G401 (cell line): ENCODE measurements at regions not wholly inside any gene's neighbourhood (a gene's known extent, or its start where the extent isn't known, plus 50 kb on each side); places are given as distances from the start of the nearest gene placed in this dataset.

Experiments
- DNase-seq: peaks from one replicate; pipeline ENCODE4 v3.0.0-alpha.2; 2015; ENCODE audit warnings: low spot score
- in situ Hi-C: cut with HindIII; loops from 2 replicates; pipeline ENCODE4 v1.10.0; 2016; ENCODE audit warnings: low sequenced_read_pairs, mixed read lengths

DNA sequence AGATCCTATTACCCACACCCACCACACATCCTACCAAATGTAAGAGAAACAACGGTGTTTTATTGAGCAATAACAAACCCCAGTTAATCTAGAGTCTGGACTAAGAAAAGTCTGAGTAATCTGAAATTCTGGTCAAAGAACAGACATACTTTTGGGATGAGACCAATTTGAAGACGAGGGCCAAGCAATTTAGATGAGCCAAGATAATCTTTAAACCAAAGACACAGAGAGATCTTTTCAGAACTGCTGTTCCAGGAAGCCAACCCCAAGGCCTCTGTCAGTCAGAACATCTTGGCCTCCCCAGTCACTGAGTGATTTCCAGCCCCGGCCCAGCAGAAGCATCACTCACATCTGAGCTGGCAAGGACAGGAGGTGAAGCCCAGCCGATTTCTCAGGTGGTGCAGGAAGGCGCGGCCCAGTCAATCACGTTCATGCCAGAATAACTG, 118.5 kb upstream of the SYNDIG1 start:
- DNase-seq, result no peak
- in situ Hi-C loops, result no loop called here

- in situ Hi-C loops, result no loop called here
- no peak for DNase-seq
Measured at GRCh38 chr20:24341781-24342180, 127.6 kb upstream of the SYNDIG1 start.

GRCh38 chr20:24340933-24341332, 128.5 kb upstream of the SYNDIG1 start:
- in situ Hi-C loops, result no loop called here
- DNase-seq, result no peak

- DNase-seq, result no peak
- in situ Hi-C loops, result no loop called here
Measured at GRCh38 chr20:24339210-24339641, 130.2 kb upstream of the SYNDIG1 start.

- in situ Hi-C loops, result no loop called here
- no peak for DNase-seq
Measured at GRCh38 chr20:24337551-24337950, 131.9 kb upstream of the SYNDIG1 start.

- in situ Hi-C loops, result no loop called here
- DNase-seq, result no peak
Measured at GRCh38 chr20:24337069-24337468, 132.4 kb upstream of the SYNDIG1 start.

GRCh38 chr20:24334830-24335229, 134.6 kb upstream of the SYNDIG1 start:
- in situ Hi-C loops, result no loop called here
- no peak for DNase-seq

GRCh38 chr20:24332956-24333355, 136.5 kb upstream of the SYNDIG1 start:
- no peak for DNase-seq
- in situ Hi-C loops, result no loop called here

DNA sequence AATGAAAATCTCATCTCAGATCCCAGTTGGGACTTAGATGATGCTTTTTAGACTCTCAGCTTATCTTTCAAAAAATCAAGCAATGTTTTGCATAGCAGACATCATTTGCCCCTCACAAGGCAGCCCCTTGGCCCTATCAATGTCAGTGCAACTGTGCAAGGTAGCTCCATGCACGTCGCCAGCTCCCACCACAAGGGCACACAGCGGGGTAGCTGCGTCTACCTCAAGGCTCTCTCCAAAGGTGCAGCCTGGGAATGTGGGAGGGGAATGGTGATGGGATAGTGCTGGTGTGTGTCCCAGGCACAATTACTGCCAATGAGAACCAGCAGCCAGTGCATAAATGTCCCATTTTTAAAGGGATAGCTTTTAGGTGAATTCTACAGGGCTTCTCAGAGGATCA, 137.5 kb upstream of the SYNDIG1 start:
- DNase-seq, result no peak
- in situ Hi-C loops, result no loop called here

DNA sequence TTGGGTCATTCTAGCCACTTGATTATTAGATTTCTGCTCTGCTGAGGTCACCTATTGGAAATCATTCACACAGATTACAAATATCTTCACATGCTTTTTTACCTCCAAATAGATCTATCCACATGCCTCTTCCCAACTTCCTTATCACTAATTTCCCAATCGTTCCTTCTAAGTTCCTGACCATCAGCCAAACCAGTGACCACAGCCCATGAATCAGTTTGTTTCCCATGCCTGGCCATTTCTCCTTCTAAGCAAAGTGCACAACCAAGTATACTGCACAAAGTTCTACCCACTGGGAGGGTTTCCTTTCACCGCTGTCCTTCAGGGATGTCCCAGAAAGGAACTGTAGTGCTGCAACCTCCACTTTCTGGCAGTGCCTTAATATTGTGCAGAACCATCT, 140.5 kb upstream of the SYNDIG1 start:
- DNase-seq, result no peak
- in situ Hi-C loops, result no loop called here

DNA sequence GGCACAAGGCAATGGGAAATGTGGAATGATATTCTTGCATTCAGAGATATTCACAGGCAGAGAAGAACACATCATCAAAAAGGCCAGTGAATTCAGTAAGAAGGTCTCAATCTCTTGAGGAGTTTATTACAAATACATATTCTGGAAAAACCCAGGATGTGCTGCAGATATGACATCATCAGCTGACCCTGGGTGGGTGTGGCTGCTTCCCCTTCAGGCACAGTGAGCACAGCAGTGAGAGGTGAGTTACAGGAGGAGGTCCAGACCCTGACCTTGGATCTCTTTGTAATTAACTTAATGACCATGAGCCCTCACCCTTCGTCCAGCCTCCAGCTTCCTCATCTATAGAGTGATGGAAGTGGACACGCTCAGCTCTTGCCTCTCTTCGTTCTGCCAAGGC, 147.5 kb upstream of the SYNDIG1 start:
- no peak for DNase-seq
- in situ Hi-C loops, result no loop called here

DNA sequence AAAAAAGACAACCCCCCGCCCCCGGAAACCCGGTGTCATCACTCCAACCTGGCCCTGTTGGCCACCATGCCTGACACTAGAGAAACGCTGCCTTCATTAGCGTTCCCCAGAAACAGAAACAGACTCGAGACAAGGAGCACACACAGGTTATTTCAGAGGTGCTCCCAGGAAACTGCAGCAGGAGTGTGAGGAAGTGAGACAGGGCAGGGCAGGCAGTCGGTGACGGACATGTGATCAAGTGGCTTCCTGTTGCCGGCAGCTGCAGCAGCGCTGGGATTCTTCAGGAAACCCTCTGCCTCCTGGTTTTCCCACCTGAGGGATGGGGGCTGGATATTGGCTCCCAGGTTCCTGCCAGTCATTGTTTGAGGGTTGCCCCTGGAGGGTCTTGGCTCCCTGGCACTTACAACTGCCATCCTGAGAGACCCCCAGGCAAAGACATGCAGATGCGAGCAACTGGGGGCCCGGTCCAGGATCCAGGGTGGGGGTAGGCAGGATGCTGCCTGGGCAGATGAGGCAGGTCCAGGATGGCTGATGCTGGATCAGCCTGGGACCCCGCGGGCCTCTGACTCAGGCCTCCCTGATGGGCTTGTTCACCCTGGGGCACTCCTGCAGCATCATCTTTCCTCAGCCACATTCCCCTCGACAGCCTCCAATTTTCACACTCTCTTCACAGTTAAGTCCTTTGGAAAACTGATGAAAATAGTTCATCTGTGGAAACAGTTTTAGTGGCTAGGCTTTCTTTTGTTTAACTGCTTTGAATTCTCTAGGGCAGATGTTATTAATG, 150.7 kb upstream of the SYNDIG1 start:
- in situ Hi-C loops, result no loop called here
- no peak for DNase-seq

- in situ Hi-C loops, result no loop called here
- DNase-seq, result no peak
Measured at GRCh38 chr20:24317224-24317623, 152.2 kb upstream of the SYNDIG1 start.

DNA sequence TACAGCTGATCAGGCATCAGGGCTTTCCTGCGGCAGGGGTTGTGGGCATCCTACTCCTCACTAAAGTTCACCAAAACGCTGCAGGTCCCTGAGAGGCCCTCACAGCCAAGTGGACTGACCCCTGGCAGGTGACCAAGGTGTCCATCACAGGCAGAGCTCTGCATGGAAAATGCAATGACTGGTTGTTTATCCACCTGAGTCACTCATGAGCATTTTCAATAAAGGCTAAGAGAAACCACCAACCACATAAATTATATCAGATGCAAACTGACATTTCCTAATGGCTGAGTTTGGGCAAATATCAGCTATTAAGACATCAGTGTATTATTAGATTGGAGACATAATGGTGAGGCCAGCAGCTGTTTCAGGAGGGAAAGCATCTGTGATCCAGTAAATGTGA, 152.7 kb upstream of the SYNDIG1 start:
- DNase-seq, result no peak
- in situ Hi-C loops, result no loop called here

GRCh38 chr20:24314053-24314452, 155.4 kb upstream of the SYNDIG1 start:
- no peak for DNase-seq
- in situ Hi-C loops, result no loop called here

DNA sequence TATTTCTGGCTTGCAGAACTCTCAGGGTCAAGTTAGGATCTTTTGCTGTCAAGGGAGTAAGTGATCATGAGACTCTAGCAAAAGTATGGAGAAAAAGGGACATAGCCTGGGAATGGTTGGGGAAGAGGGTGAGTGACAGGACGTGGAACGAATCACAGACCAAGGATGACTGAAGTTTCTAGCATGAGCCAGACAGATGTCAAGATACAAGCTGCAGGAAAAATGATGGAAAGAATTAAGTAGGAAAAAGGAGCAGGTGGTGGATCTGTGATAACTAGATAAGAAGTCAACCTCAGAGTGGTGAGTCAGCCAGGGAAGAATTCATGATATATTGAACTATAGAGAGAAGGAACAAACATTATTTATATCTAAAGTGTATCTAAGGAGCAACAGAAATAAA, 159.8 kb upstream of the SYNDIG1 start:
- in situ Hi-C loops, result no loop called here
- DNase-seq, result no peak

DNA sequence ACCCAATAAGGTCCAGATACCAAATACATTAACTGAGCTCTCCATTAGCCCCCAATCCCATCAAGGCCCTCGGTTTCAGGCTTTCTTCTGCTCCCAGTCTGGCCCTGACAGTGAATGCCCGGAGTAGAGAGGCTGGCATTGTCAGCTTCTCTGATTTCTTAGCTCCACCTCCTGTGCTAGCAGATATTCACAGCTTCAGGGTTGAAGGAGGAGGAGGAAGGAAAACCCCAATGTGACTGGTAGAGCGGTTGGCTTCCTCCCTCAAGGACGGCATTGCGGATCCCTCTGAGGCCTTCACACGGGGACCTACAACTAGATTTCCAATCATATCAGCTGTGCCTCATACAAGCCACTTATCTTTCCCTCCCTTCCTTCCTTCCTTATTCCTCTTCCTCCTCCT, 164.1 kb upstream of the SYNDIG1 start:
- in situ Hi-C loops, result no loop called here
- no peak for DNase-seq

DNA sequence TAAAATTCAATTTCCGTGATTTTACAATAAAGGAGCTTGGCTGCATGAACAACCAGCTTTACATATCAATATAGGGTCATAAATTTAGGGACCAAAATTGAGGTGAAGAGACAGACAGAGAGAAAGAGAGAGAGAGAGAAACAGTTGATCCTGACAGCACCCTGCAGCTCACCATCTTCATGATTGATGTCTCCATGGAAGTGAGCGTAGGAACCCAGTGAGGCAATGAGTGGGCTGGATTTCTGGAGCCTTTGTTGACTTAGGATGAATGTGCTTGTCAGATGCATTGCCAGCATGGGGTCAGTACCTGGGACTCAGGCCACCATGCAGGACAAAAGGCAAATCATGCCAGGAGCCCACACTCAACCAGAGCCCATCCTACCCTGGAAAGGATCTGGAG, 165.1 kb upstream of the SYNDIG1 start:
- no peak for DNase-seq
- in situ Hi-C loops, result no loop called here

DNA sequence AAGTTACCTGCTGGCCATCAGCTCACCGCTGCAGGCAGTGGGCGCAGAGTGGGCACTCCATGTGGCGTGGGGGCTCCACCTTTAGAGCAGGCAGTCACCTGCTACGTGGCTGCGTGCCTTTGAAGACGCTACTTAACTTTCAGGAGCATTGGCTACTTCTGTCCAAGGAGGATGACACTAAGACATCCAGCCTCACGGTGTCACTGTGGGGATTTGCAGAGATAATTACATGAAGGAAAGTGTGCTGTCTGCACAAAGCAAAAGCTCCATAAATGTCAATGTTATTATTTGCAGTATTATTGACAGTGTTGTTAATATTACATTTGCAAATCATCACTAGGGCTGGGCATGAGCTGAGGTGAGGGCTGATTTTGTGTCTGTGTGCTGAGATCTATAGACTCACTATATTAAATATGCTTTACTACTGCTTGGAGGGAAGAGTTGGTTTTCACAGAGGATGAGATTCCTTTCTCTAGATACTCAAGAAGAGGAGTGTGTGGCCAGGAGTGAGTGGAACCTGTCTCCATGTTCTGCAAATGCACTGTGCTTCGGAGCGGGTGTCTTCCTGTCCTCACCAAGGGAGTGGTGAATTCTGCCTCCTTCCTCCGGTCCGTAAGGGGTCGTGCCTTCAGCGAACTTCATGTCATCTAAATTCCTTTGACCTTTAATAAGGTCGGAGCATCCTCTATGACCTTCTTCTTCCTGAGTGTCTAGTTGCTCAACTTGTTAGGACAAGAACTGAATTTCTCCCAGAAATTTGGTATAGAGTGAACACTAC, 165.8 kb upstream of the SYNDIG1 start:
- in situ Hi-C loops, result no loop called here

DNA sequence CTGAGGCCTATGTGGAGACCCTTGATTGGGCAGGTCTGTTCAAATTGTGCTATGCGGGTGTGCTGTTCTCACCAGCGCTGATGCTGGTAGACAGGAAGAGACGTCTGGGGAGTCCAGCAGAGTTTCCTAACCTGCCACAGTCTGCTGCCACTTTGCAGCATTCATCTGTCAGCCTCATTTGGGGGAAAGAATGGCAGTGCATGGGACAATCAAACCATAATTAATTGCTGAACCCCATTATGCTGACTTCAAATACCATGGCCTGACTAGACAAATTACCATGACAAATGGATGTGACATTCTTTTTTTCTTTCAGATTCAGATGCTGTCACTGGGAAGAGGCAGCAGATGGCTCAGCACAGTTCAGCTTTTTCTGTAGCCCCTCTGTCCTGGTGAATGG, 171.4 kb upstream of the SYNDIG1 start:
- in situ Hi-C loops, result no loop called here
- DNase-seq, result no peak

More for the DNA sequence above, 165.8 kb upstream of the SYNDIG1 start:
- DNase-seq, result peak; percentile 38
